ENCODE measurements at regions not wholly inside any gene's neighbourhood (a gene's known extent, or its start where the extent isn't known, plus 50 kb on each side); places are given as distances from the start of the nearest gene placed in this dataset.

- H3K27me3 ChIP-seq (ENCODE audit: insufficient read depth, poor library complexity, severe bottlenecking): no peaks in the 10 kb centered on the region
- H3K27ac ChIP-seq (replicated peaks): no peak overlapping the region
- TF ChIP-seq SPI1 (IDR thresholded peaks at IDR 0.05; ENCODE audit: borderline replicate concordance, low read depth) (no peak), GABPA (IDR thresholded peaks at IDR 0.05; ENCODE audit: low read depth) (no peak), POLR2AphosphoS5 (IDR thresholded peaks at IDR 0.05; ENCODE audit: low read depth) (no peak), CTCF (IDR thresholded peaks at IDR 0.05; ENCODE audit: insufficient read depth, low read length) (no peak), REST (IDR thresholded peaks at IDR 0.05; ENCODE audit: insufficient replicate concordance, low read depth) (no peak)
- H3K4me3 ChIP-seq (replicated peaks; ENCODE audit: insufficient read depth, low read length): no peak overlapping the region
- no peak for DNase-seq (ENCODE audit: low read depth in 1 of 2, low spot score in 1 of 2)
Observed at GRCh38 chr13:33957497-33957905, 139.6 kb downstream of the RFC3 start.

GRCh38 chr13:33958964-33959363 lies 141.0 kb downstream of the RFC3 start:
- H3K27me3 ChIP-seq (ENCODE audit: insufficient read depth, poor library complexity, severe bottlenecking): no peaks in the 10 kb centered on the region
- H3K4me3 ChIP-seq (replicated peaks; ENCODE audit: insufficient read depth, low read length): no peak overlapping the region
- no peak for DNase-seq (ENCODE audit: low read depth in 1 of 2, low spot score in 1 of 2)
- no peak overlapping the region for H3K27ac ChIP-seq (replicated peaks)
- TF ChIP-seq GABPA (IDR thresholded peaks at IDR 0.05; ENCODE audit: low read depth) (no peak), REST (IDR thresholded peaks at IDR 0.05; ENCODE audit: insufficient replicate concordance, low read depth) (no peak), POLR2AphosphoS5 (IDR thresholded peaks at IDR 0.05; ENCODE audit: low read depth) (no peak), CTCF (IDR thresholded peaks at IDR 0.05; ENCODE audit: insufficient read depth, low read length) (no peak), SPI1 (IDR thresholded peaks at IDR 0.05; ENCODE audit: borderline replicate concordance, low read depth) (no peak)

- no peak overlapping the region for H3K4me3 ChIP-seq (replicated peaks; ENCODE audit: insufficient read depth, low read length)
- no peak for TF ChIP-seq CTCF (IDR thresholded peaks at IDR 0.05; ENCODE audit: insufficient read depth, low read length)
- no peak for TF ChIP-seq REST (IDR thresholded peaks at IDR 0.05; ENCODE audit: insufficient replicate concordance, low read depth)
- TF ChIP-seq GABPA (IDR thresholded peaks at IDR 0.05; ENCODE audit: low read depth): no peak
- TF ChIP-seq SPI1 (IDR thresholded peaks at IDR 0.05; ENCODE audit: borderline replicate concordance, low read depth): no peak
- TF ChIP-seq POLR2AphosphoS5 (IDR thresholded peaks at IDR 0.05; ENCODE audit: low read depth): no peak
Observed at GRCh38 chr13:33963134-33963533, 145.2 kb downstream of the RFC3 start.

More at GRCh38 chr13:33963134-33963533, 145.2 kb downstream of the RFC3 start:
- H3K27ac ChIP-seq (replicated peaks): no peak overlapping the region
- no peak for DNase-seq (ENCODE audit: low read depth in 1 of 2, low spot score in 1 of 2)
- no peaks in the 10 kb centered on the region for H3K27me3 ChIP-seq (ENCODE audit: insufficient read depth, poor library complexity, severe bottlenecking)

Measured in HL-60 (cell line).